ENCODE measurements at regions not wholly inside any gene's neighbourhood (a gene's known extent, or its start where the extent isn't known, plus 50 kb on each side); places are given as distances from the start of the nearest gene placed in this dataset.
"Not testable (repeated sequence)": the region's sequence is repeated elsewhere in the genome, so short reads cannot be mapped to it uniquely, and the experiment has no call there.

DNA sequence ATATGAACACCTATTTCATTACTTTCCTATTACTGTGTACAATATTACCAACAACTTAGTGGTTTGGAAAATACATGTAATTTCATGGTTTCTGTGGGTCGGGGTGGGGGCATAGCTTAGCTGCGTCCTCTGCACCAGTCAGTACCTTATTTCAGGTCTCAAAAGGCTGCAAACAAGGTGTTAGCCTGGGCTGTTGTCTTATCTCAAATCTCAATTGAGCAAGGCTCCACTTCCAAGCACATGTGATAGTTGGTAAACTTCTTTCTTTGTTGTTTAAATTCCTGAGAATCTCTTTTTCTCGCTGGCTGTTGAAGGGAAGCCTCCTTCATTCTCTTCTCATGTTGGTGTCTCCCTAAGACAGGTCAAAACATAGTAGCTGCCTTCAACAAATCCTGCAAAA lies 485.4 kb downstream of the AMY1C start:
- TF ChIP-seq, protein P1, sequence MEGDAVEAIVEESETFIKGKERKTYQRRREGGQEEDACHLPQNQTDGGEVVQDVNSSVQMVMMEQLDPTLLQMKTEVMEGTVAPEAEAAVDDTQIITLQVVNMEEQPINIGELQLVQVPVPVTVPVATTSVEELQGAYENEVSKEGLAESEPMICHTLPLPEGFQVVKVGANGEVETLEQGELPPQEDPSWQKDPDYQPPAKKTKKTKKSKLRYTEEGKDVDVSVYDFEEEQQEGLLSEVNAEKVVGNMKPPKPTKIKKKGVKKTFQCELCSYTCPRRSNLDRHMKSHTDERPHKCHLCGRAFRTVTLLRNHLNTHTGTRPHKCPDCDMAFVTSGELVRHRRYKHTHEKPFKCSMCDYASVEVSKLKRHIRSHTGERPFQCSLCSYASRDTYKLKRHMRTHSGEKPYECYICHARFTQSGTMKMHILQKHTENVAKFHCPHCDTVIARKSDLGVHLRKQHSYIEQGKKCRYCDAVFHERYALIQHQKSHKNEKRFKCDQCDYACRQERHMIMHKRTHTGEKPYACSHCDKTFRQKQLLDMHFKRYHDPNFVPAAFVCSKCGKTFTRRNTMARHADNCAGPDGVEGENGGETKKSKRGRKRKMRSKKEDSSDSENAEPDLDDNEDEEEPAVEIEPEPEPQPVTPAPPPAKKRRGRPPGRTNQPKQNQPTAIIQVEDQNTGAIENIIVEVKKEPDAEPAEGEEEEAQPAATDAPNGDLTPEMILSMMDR (IDR thresholded peaks at IDR 0.05; ENCODE audit: low read length, missing control alignments): no peak
- no peak overlapping the region for H3K4me3 ChIP-seq (replicated peaks; ENCODE audit: low read depth, low read length)
- DNase-seq (ENCODE audit: low read depth): no peak

DNA sequence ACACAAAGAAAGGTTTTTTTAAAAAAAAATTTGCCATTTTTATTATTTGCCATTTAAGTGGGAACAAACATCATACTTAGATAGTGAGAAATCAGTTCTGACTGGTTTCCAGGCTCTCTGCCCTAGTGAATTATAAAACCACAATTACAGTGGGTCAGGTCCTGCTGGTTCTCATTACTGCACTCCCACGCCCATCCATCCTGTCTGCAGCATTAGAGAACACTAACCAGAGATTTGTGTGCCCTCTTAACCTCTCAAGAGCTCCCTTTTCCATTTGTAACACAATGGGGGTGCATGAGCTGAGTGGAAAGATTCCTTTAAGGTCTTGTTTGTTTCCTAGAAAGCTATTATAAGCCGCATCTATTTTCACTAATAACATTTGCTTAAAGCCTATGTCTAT lies 489.3 kb downstream of the AMY1C start:
- DNase-seq (ENCODE audit: low read depth): no peak
- TF ChIP-seq, protein P1 (IDR thresholded peaks at IDR 0.05; ENCODE audit: low read length, missing control alignments): no peak

DNA sequence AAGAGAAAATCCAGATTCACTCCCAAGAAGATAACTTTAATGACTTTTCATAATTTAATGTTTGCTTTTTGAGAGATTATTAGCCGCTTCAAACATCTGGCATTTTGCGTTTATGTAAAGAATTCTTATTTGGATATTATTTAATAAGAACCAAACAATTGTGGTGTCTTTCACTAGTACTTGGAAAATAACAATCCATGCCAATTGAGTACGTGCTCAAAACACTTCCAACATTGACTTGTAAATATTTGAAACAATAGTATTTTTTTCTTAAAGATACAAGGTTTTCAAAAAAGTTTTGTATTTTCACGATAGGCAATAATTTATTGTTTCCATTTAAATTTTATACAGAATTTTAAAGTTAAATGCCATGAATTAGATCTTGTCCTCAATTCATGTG lies 498.7 kb downstream of the AMY1C start:
- no peak for DNase-seq (ENCODE audit: low read depth)
- TF ChIP-seq, protein P1 (IDR thresholded peaks at IDR 0.05; ENCODE audit: low read length, missing control alignments): no peak
- no peak overlapping the region for H3K4me3 ChIP-seq (replicated peaks; ENCODE audit: low read depth, low read length)

More for the DNA sequence above, 489.3 kb downstream of the AMY1C start:
- no peak overlapping the region for H3K4me3 ChIP-seq (replicated peaks; ENCODE audit: low read depth, low read length)

DNA sequence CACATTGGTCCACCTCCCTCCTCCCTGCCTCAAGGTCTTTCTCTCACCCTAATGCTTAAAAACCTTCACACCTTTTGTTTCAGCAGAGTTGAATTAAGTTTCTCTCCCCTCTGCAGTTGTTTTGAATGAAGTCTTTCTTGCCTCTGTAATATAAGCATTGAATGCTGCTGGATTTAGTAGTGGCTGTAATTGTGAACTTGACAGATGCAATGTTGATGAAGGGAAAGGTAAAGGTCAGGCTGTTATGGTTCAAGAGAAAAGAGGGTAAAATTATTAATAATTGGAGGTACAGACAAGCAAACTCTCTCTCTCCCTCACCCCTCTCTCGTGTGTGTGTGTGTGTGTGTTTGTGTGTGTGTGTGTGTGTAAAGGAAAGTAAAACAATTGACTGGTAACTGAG lies 509.8 kb downstream of the AMY1C start:
- TF ChIP-seq, protein P1 (IDR thresholded peaks at IDR 0.05; ENCODE audit: low read length, missing control alignments): no peak
- no peak for DNase-seq (ENCODE audit: low read depth)
- no peak overlapping the region for H3K4me3 ChIP-seq (replicated peaks; ENCODE audit: low read depth, low read length)

DNA sequence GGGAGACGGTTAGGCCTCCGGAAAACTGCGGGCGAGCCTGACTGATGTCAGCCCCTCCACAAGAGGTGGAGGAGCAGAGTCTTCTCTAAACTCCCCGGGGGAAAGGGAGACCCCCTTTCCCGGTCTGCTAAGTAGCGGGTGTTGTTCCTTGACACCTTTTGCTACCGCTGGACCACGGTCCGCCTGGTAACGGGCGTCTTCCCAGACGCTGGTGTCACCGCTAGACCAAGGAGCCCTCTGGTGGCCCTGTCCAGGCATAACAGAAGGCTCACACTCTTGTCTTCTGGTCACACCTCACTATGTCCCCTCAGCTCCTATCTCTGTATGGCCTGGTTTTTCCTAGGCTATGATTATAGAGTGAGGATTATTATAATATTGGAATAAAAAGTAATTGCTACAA lies 513.4 kb downstream of the AMY1C start:
- not testable (repeated sequence) for DNase-seq (ENCODE audit: low read depth); H3K4me3 ChIP-seq (replicated peaks; ENCODE audit: low read depth, low read length)

DNA sequence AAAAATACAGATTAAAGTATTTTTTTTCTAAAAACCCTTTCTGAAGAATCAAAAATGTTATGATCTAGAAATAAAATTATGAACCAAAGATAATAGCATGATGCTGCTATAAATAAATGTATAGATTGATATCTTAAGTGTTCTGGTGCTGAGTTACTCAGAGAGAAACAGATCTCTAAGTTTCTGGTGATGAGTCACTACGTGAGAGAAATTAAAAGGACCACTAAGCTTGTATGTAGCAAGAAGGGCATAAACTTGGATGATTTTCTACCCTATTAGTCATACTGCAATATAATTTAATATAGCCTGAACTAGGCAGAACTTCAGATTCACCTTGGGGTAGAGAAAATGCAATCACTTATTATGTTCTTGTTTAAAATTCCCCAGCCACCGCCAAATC lies 514.8 kb downstream of the AMY1C start:
- H3K4me3 ChIP-seq (replicated peaks; ENCODE audit: low read depth, low read length): no peak overlapping the region
- DNase-seq (ENCODE audit: low read depth): no peak
- TF ChIP-seq, protein P1 (IDR thresholded peaks at IDR 0.05; ENCODE audit: low read length, missing control alignments): no peak

DNA sequence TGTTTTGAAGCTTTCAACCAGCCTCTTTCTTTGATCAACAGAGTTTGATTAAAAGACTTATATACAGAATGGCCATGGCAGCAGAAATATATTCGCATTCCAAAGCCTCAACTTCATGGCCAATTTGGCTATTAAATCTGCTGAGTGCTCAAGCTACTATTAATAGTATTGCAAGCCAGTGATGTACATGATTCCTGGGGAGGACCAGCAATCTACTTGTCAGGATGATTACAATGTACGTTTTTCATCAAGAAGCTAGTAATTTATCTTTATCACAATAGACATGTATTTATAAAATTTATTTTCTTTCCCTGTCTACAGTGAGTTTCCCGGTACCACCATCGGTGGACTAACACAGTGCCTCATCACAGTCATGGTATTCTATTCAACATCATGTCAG lies 515.5 kb downstream of the AMY1C start:
- DNase-seq (ENCODE audit: low read depth): no peak
- TF ChIP-seq, protein P1 (IDR thresholded peaks at IDR 0.05; ENCODE audit: low read length, missing control alignments): no peak
- no peak overlapping the region for H3K4me3 ChIP-seq (replicated peaks; ENCODE audit: low read depth, low read length)

DNA sequence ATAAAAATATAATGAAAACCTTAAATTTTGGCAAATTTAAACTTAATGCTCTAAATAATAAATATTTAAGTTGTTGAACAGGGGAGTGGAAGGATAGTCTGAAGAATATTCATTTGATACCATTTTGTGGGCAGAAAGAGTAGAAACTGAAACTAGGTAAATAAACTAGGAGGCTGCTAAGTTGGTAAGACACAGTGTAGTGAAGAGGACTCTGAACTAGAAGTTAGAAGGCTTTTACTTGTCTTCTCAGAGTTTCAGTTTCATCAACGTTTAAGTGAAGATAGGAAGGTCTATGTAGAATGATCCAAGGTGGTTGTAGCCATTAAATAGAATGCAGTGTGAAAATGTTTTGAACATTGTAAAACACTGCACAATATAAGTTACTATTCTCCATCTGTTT lies 516.9 kb downstream of the AMY1C start:
- no peak overlapping the region for H3K4me3 ChIP-seq (replicated peaks; ENCODE audit: low read depth, low read length)
- TF ChIP-seq, protein P1 (IDR thresholded peaks at IDR 0.05; ENCODE audit: low read length, missing control alignments): no peak
- no peak for DNase-seq (ENCODE audit: low read depth)

DNA sequence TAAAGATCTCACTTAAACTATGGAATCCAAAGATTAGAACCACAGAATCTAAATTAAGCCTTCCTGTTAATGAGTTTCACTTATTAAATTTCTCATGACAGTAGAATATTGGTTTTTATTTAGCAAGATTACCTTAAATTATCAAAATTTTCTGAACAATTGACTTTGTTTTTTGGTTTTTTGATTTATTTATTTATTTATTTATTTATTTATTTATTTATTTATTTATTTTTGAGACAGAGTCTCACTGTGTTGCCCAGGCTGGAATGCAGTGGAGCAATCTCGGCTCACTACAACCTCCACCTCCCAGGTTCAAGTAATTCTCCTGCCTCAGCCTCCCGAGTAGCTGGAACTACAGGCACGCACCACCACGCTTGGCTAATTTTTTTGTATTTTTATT lies 538.6 kb downstream of the AMY1C start:
- H3K4me3 ChIP-seq (replicated peaks; ENCODE audit: low read depth, low read length); DNase-seq (ENCODE audit: low read depth): not testable (repeated sequence)
